ENCODE measurements at regions not wholly inside any gene's neighbourhood (a gene's known extent, or its start where the extent isn't known, plus 50 kb on each side); places are given as distances from the start of the nearest gene placed in this dataset.
A peak's percentile ranks its signal among the peaks of the same experiment; 100 is the strongest.

DNA sequence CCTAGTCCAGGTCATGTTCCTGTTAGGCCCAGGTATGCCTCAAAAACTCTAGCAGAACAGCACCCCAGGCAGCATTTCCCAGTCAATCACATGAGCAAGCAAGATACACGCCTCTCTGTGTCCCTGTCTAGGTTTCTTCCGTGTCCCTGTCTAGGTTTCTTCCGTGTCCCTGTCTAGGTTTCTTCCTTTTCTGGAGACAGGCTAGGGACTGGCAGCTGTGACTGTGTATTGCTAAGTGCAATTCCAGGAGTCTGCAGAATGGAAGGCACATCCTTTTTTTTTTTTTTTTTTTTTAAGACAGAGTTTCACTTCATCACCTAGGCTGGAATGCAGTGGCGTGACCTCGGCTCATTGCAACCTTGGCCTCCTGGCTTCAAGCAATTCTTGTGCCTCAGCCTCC lies 77.6 kb downstream of the SETD4 start:
- no peak overlapping the region for H2AFZ ChIP-seq (ENCODE audit: low read length)
- H3K23ac ChIP-seq (ENCODE audit: insufficient read length, low read depth, low read length), result no peak overlapping the region
- H3K4ac ChIP-seq (ENCODE audit: low read depth, low read length), result no peak overlapping the region
- H3K9me3 Mint-ChIP-seq, result peaks cover 3 to 4% of the 10 kb centered on the region in 2 experiments; a peak in 2 of 5 replicates
- H3K27me3 Mint-ChIP-seq (ENCODE audit: low read depth), result no peaks in the 10 kb centered on the region
- no peak overlapping the region for H3K56ac ChIP-seq (ENCODE audit: insufficient read length, low read depth, low read length)
- TF ChIP-seq CTCF (conservative IDR thresholded peaks at IDR 0.05), result no peak
- H3T11ph ChIP-seq (ENCODE audit: low read length), result no peak overlapping the region
- no peaks in the 10 kb centered on the region for H3K27me3 ChIP-seq (ENCODE audit: insufficient read depth, low read length)
- H3K23me2 ChIP-seq (ENCODE audit: insufficient read length, low read depth, low read length, poor library complexity, severe bottlenecking), result no peaks in the 10 kb centered on the region
- H3K4me1 Mint-ChIP-seq, result no peaks in the 10 kb centered on the region
- no peaks in the 10 kb centered on the region for H3K9me3 ChIP-seq (ENCODE audit: control insufficient read depth, low read depth, low read length)
- H3K4me2 ChIP-seq (ENCODE audit: insufficient read depth, insufficient read length, low read length), result no peak overlapping the region
- no peak overlapping the region for H4K91ac ChIP-seq (ENCODE audit: insufficient read length, low read depth, low read length)
- no peak overlapping the region for H3K14ac ChIP-seq (ENCODE audit: insufficient read depth, low read length)
- no peak overlapping the region for H2BK12ac ChIP-seq (ENCODE audit: insufficient read length, low read depth, low read length)
- no peak for DNase-seq
- 0 out of 7 replicates have a peak overlapping the region, but pooled peaks of 1 of the 3 experiments have one; percentile 2 for H3K27ac Mint-ChIP-seq
- no peaks in the 10 kb centered on the region for H3K79me2 ChIP-seq (ENCODE audit: insufficient read depth, low read length)
- H3K36me3 Mint-ChIP-seq (ENCODE audit: insufficient read depth in 1 of 3, low read depth in 3 of 3), result no peaks in the 10 kb centered on the region
- no CpG with 5 or more reads among the region's 5 CpGs for whole genome bisulfite sequencing (ENCODE audit: extremely low coverage, insufficient read length, low lambda C conversion rate)
- H3K27ac ChIP-seq (ENCODE audit: insufficient read length, low read depth, low read length), result no peak overlapping the region
- no peak overlapping the region for H2BK5ac ChIP-seq (ENCODE audit: insufficient read length, low read length)
- no peaks in the 10 kb centered on the region for H3K4me1 ChIP-seq (ENCODE audit: insufficient read depth, low read length)
- H4K5ac ChIP-seq (ENCODE audit: insufficient read length, low read depth, low read length), result no peak overlapping the region
- no peak overlapping the region for H4K8ac ChIP-seq (replicated peaks; ENCODE audit: insufficient read length, low read depth, low read length)
- no peak overlapping the region for H3K9ac ChIP-seq (ENCODE audit: extremely low read depth, insufficient read length, low read length)
- H2BK20ac ChIP-seq (ENCODE audit: low read depth, low read length, poor library complexity, severe bottlenecking), result no peak overlapping the region
- no peak overlapping the region for H2BK15ac ChIP-seq (ENCODE audit: low read depth, low read length)
- no peaks in the 10 kb centered on the region for H3K79me1 ChIP-seq (ENCODE audit: insufficient read depth, low read depth, low read length, poor library complexity, severe bottlenecking)
- no peak overlapping the region for H2BK120ac ChIP-seq (ENCODE audit: low read depth, low read length, poor library complexity, severe bottlenecking)
- no peak overlapping the region for H2AK5ac ChIP-seq (ENCODE audit: insufficient read length, low read length)
- H3K4me3 Mint-ChIP-seq, result no peak overlapping the region
- no peaks in the 10 kb centered on the region for H4K20me1 ChIP-seq (ENCODE audit: control insufficient read depth, insufficient read depth, insufficient read length)
- H3K18ac ChIP-seq (ENCODE audit: insufficient read length, low read depth, low read length), result no peak overlapping the region

All from H9 (cell line).